ENCODE measurements at regions not wholly inside any gene's neighbourhood (a gene's known extent, or its start where the extent isn't known, plus 50 kb on each side); places are given as distances from the start of the nearest gene placed in this dataset.

DNA sequence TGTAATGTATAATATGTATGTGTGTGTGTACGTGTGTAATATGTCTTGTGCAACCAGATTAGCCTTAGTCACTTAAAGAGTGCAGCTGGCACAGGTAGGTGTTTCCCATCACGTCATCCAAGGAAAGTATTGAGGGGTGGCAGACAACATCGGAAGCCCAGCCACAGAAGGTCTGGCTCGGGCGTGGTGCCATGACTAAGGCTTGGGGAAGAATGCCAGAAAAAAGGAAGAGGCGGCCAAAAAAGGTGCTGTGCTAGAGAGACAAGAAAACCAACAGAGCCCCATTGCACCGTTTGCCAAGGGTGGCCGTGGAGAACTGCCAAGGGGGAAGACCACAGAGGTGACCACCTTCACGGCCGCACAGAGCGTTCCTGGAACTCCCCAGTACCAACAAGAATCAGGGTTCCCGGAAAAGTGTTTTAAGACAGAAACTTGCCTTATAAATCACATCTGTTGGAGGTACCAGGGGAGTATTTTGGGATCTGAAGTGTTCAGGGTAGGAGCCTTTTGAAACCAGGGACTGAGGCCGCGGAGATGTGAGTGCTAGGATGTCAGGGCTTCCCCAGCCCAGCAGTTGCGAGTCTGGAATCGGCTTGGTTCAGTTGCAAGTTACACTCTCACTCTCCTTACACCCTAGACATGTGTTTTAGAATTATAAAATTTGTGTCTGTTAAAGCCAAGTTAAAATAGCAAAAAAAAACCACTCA lies 131.2 kb upstream of the DYRK2 start:
- TF ChIP-seq, protein P1, sequence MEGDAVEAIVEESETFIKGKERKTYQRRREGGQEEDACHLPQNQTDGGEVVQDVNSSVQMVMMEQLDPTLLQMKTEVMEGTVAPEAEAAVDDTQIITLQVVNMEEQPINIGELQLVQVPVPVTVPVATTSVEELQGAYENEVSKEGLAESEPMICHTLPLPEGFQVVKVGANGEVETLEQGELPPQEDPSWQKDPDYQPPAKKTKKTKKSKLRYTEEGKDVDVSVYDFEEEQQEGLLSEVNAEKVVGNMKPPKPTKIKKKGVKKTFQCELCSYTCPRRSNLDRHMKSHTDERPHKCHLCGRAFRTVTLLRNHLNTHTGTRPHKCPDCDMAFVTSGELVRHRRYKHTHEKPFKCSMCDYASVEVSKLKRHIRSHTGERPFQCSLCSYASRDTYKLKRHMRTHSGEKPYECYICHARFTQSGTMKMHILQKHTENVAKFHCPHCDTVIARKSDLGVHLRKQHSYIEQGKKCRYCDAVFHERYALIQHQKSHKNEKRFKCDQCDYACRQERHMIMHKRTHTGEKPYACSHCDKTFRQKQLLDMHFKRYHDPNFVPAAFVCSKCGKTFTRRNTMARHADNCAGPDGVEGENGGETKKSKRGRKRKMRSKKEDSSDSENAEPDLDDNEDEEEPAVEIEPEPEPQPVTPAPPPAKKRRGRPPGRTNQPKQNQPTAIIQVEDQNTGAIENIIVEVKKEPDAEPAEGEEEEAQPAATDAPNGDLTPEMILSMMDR (conservative IDR thresholded peaks at IDR 0.05; ENCODE audit: low read depth, low read length), result no peak
- no peak for TF ChIP-seq CEBPB (IDR thresholded peaks at IDR 0.05; ENCODE audit: low read depth, low read length)
- TF ChIP-seq, protein P2, sequence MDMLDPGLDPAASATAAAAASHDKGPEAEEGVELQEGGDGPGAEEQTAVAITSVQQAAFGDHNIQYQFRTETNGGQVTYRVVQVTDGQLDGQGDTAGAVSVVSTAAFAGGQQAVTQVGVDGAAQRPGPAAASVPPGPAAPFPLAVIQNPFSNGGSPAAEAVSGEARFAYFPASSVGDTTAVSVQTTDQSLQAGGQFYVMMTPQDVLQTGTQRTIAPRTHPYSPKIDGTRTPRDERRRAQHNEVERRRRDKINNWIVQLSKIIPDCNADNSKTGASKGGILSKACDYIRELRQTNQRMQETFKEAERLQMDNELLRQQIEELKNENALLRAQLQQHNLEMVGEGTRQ (IDR thresholded peaks at IDR 0.05; ENCODE audit: low read depth, low read length), result no peak
